HEK293T (cell line): ENCODE measurements at regions not wholly inside any gene's neighbourhood (a gene's known extent, or its start where the extent isn't known, plus 50 kb on each side); places are given as distances from the start of the nearest gene placed in this dataset.

ENCODE experiments used
- ARNT ChIP-seq: fragments of 450-650 bp; IDR thresholded peaks from 2 replicates; pipeline ENCODE4 v1.6.1; 2017; ENCODE audit warnings: mild to moderate bottlenecking
- BHLHE40 ChIP-seq: fragments of 450-650 bp; IDR thresholded peaks from 2 replicates; pipeline ENCODE4 v1.6.1; 2016; ENCODE audit warnings: mild to moderate bottlenecking, moderate library complexity, borderline replicate concordance
- CTBP1 ChIP-seq: fragments of 450-650 bp; IDR thresholded peaks from 2 replicates; pipeline ENCODE4 v1.6.1; 2016; ENCODE audit warnings: borderline replicate concordance
- FOXA1 ChIP-seq: fragments of 450-650 bp; IDR thresholded peaks from 2 replicates; pipeline ENCODE4 v1.6.1; 2016; ENCODE audit warnings: mild to moderate bottlenecking
- FOXK2 ChIP-seq: fragments of 450-650 bp; IDR thresholded peaks from 2 replicates; pipeline ENCODE4 v1.6.1; 2016; ENCODE audit warnings: mild to moderate bottlenecking
- FOXM1 ChIP-seq: fragments of 450-650 bp; IDR thresholded peaks from 2 replicates; pipeline ENCODE4 v1.6.1; 2017; ENCODE audit warnings: mild to moderate bottlenecking, borderline replicate concordance
- HDGF ChIP-seq: fragments of 450-650 bp; IDR thresholded peaks from 2 replicates; pipeline ENCODE4 v1.6.1; 2017; ENCODE audit warnings: antibody characterized with exemption, borderline replicate concordance
- SP1 ChIP-seq: fragments of 450-650 bp; IDR thresholded peaks from 2 replicates; pipeline ENCODE4 v1.6.1; 2017
- SUZ12 ChIP-seq: fragments of 450-650 bp; IDR thresholded peaks from 2 replicates; pipeline ENCODE4 v1.6.1; 2016; ENCODE audit warnings: mild to moderate bottlenecking
- TARDBP ChIP-seq: fragments of 450-650 bp; IDR thresholded peaks from 2 replicates; pipeline ENCODE4 v1.6.1; 2016

DNA sequence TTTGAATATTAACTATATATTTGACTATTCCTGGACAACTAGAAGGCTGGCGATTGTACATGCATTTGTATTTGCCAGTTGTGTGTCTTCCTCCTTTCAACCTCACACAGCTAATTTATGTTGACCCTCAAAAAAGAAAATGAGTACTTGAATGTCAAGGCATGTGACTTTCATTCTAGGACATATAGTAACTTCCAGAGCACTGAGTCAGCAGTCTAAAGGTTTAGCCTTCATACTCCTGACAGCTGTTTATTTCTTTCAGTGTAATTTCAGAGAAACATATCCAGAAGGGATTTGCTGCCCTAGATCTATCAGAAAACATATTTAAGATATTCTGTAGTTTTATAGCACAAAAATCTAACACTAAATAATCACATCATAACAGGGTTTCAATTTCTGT, 74.6 kb upstream of the GOLGA8J start:
- TF ChIP-seq HDGF, result no peak
- TF ChIP-seq SUZ12, result no peak
- no peak for TF ChIP-seq BHLHE40
- TF ChIP-seq ARNT, result no peak
- TF ChIP-seq FOXM1, result no peak
- no peak for TF ChIP-seq SP1
- TF ChIP-seq TARDBP, result no peak
- TF ChIP-seq FOXK2, result no peak
- no peak for TF ChIP-seq CTBP1
- TF ChIP-seq FOXA1, result no peak
